Astrocyte (in vitro differentiated cells and primary cell): ENCODE measurements at regions not wholly inside any gene's neighbourhood (a gene's known extent, or its start where the extent isn't known, plus 50 kb on each side); places are given as distances from the start of the nearest gene placed in this dataset.

Experiments used
- DNase-seq: peaks from one replicate; pipeline ENCODE4 v3.0.0-alpha.2; 2010; ENCODE audit warnings: low read depth
- FAIRE-seq: peaks from 2 replicates; lab custom pipeline; 2011; peaks lifted over from hg19 to GRCh38; lab: Jason Lieb, UNC
- H2AFZ ChIP-seq: 2 replicates; pipeline ENCODE4 v1.6.0; 2012; ENCODE audit warnings: low read depth, low read length, inconsistent platforms
- H3K27ac ChIP-seq: 2 replicates; pipeline ENCODE4 v1.5.1; 2011; ENCODE audit warnings: low read depth, low read length, inconsistent platforms
- H3K27me3 ChIP-seq: 2 replicates; pipeline ENCODE4 v1.6.0; 2011; ENCODE audit warnings: low read length, inconsistent platforms; ENCODE audit not compliant: insufficient read depth
- H3K36me3 ChIP-seq: 2 replicates; pipeline ENCODE4 v1.5.1; 2011; ENCODE audit warnings: low read length, inconsistent platforms; ENCODE audit not compliant: insufficient read depth
- H3K4me1 ChIP-seq: 2 replicates; pipeline ENCODE4 v1.5.1; 2011; ENCODE audit warnings: low read length, inconsistent platforms; ENCODE audit not compliant: insufficient read depth
- H3K4me2 ChIP-seq: 2 replicates; pipeline ENCODE4 v1.6.0; 2012; ENCODE audit warnings: low read length, inconsistent platforms
- H3K4me3 ChIP-seq: 2 replicates; pipeline ENCODE4 v1.5.1; 2011; ENCODE audit warnings: low read depth, mild to moderate bottlenecking, low read length, inconsistent platforms; ENCODE audit not compliant: insufficient read depth
- H3K79me2 ChIP-seq: 2 replicates; pipeline ENCODE4 v1.6.0; 2012; ENCODE audit warnings: mild to moderate bottlenecking, low read length, inconsistent platforms; ENCODE audit not compliant: insufficient read depth
- H3K9ac ChIP-seq: 2 replicates; pipeline ENCODE4 v1.6.0; 2012; ENCODE audit warnings: mild to moderate bottlenecking, low read length, inconsistent platforms
- H3K9me3 ChIP-seq: 2 replicates; pipeline ENCODE4 v1.5.1; 2012; ENCODE audit warnings: low read depth, mild to moderate bottlenecking, low read length, inconsistent platforms; ENCODE audit not compliant: insufficient read depth
- H4K20me1 ChIP-seq: 2 replicates; pipeline ENCODE4 v1.6.0; 2012; ENCODE audit warnings: low read length, inconsistent platforms; ENCODE audit not compliant: insufficient read depth
- H3K27ac Mint-ChIP-seq: one replicate; pipeline ENCODE4 v1.8.0; 2021; ENCODE audit warnings: mild to moderate bottlenecking, mixed read lengths; ENCODE audit not compliant: unreplicated experiment
- H3K27me3 Mint-ChIP-seq: one replicate; pipeline ENCODE4 v1.8.0; 2021; ENCODE audit warnings: low read depth, mixed read lengths; ENCODE audit not compliant: unreplicated experiment
- H3K36me3 Mint-ChIP-seq: one replicate; pipeline ENCODE4 v1.8.0; 2021; ENCODE audit warnings: low read depth, mixed read lengths; ENCODE audit not compliant: unreplicated experiment
- H3K4me1 Mint-ChIP-seq: one replicate; pipeline ENCODE4 v1.8.0; 2021; ENCODE audit warnings: low read depth, mixed read lengths; ENCODE audit not compliant: unreplicated experiment
- H3K4me3 Mint-ChIP-seq: one replicate; pipeline ENCODE4 v1.8.0; 2021; ENCODE audit warnings: mild to moderate bottlenecking, moderate library complexity, mixed read lengths; ENCODE audit not compliant: unreplicated experiment
- H3K9me3 Mint-ChIP-seq: one replicate; pipeline ENCODE4 v1.8.0; 2021; ENCODE audit warnings: mild to moderate bottlenecking, mixed read lengths; ENCODE audit not compliant: unreplicated experiment
- CTCF ChIP-seq: IDR thresholded peaks from 2 replicates; pipeline ENCODE4 v1.5.1; 2011; ENCODE audit warnings: low read depth, mild to moderate bottlenecking, inconsistent platforms, low read length, moderate library complexity; ENCODE audit not compliant: insufficient read depth
- EZH2 ChIP-seq: IDR thresholded peaks from 2 replicates; pipeline ENCODE4 v1.6.1; 2012; ENCODE audit warnings: mild to moderate bottlenecking, low read length, inconsistent platforms; ENCODE audit not compliant: insufficient read depth

GRCh38 chr15:97196048-97197014, 764.2 kb upstream of the ARRDC4 start:
- H3K27ac ChIP-seq: no peak overlapping the region
- no peak overlapping the region for H3K9ac ChIP-seq
- no peaks in the 10 kb centered on the region for H4K20me1 ChIP-seq
- no peaks in the 10 kb centered on the region for H3K9me3 Mint-ChIP-seq
- H3K4me3 ChIP-seq: no peak overlapping the region
- no peak overlapping the region for H3K27ac Mint-ChIP-seq
- no peaks in the 10 kb centered on the region for H3K4me1 ChIP-seq
- no peak overlapping the region for H2AFZ ChIP-seq
- H3K4me1 Mint-ChIP-seq: no peaks in the 10 kb centered on the region
- FAIRE-seq: no peak
- H3K79me2 ChIP-seq: no peaks in the 10 kb centered on the region
- H3K36me3 Mint-ChIP-seq: no peaks in the 10 kb centered on the region
- no peaks in the 10 kb centered on the region for H3K27me3 ChIP-seq
- H3K36me3 ChIP-seq: no peaks in the 10 kb centered on the region
- DNase-seq: no peak
- H3K9me3 ChIP-seq: no peaks in the 10 kb centered on the region
- H3K4me3 Mint-ChIP-seq: no peak overlapping the region
- H3K27me3 Mint-ChIP-seq: no peaks in the 10 kb centered on the region
- no peak overlapping the region for H3K4me2 ChIP-seq
- TF ChIP-seq CTCF: no peak
- no peak for TF ChIP-seq EZH2

GRCh38 chr15:97199393-97200051, 761.0 kb upstream of the ARRDC4 start:
- H3K9me3 Mint-ChIP-seq: no peaks in the 10 kb centered on the region
- Histone ChIP-seq H3K9me3 (no peaks in the 10 kb centered on the region), H3K4me3 (no peak overlapping the region), H3K9ac (no peak overlapping the region), H3K27me3 (no peaks in the 10 kb centered on the region), H2AFZ (no peak overlapping the region), H4K20me1 (no peaks in the 10 kb centered on the region), H3K4me1 (no peaks in the 10 kb centered on the region), H3K27ac (no peak overlapping the region), H3K4me2 (no peak overlapping the region), H3K79me2 (no peaks in the 10 kb centered on the region), H3K36me3 (no peaks in the 10 kb centered on the region)
- no peaks in the 10 kb centered on the region for H3K36me3 Mint-ChIP-seq
- no peaks in the 10 kb centered on the region for H3K4me1 Mint-ChIP-seq
- FAIRE-seq (no peak), DNase-seq (no peak)
- H3K4me3 Mint-ChIP-seq: no peak overlapping the region
- no peak for TF ChIP-seq EZH2
- H3K27ac Mint-ChIP-seq: no peak overlapping the region
- no peaks in the 10 kb centered on the region for H3K27me3 Mint-ChIP-seq

GRCh38 chr15:97200161-97200560, 760.3 kb upstream of the ARRDC4 start:
- Mint-ChIP-seq H3K27me3 (no peaks in the 10 kb centered on the region), H3K4me1 (no peaks in the 10 kb centered on the region), H3K27ac (no peak overlapping the region), H3K9me3 (no peaks in the 10 kb centered on the region), H3K36me3 (no peaks in the 10 kb centered on the region), H3K4me3 (no peak overlapping the region)
- H3K79me2 ChIP-seq: no peaks in the 10 kb centered on the region
- no peaks in the 10 kb centered on the region for H3K36me3 ChIP-seq
- no peak for FAIRE-seq
- H3K27me3 ChIP-seq: no peaks in the 10 kb centered on the region
- H3K9me3 ChIP-seq: no peaks in the 10 kb centered on the region
- no peak overlapping the region for H3K4me3 ChIP-seq
- no peak for DNase-seq
- H3K27ac ChIP-seq: no peak overlapping the region
- H4K20me1 ChIP-seq: no peaks in the 10 kb centered on the region
- H2AFZ ChIP-seq: no peak overlapping the region
- no peak overlapping the region for H3K4me2 ChIP-seq
- TF ChIP-seq EZH2: no peak
- no peak for TF ChIP-seq CTCF
- H3K4me1 ChIP-seq: no peaks in the 10 kb centered on the region
- H3K9ac ChIP-seq: no peak overlapping the region
